Activated CD8-positive, alpha-beta memory T cell treated with anti-CD3 and anti-CD28 coated beads for 48 hours (primary cell): ENCODE measurements at regions not wholly inside any gene's neighbourhood (a gene's known extent, or its start where the extent isn't known, plus 50 kb on each side); places are given as distances from the start of the nearest gene placed in this dataset.

Source experiments
- DNase-seq, 3 experiments: peaks; one replicate each; pipeline ENCODE4 v3.0.0-alpha.2; 2020; ENCODE audit warnings: low read depth in 2 of 3, low spot score in 2 of 3

GRCh38 chr16:26649381-26650045 is 417.2 kb upstream of the C16orf82 start:
- DNase-seq = no peak

- no peak for DNase-seq
Measured at GRCh38 chr16:26651464-26651863, 415.3 kb upstream of the C16orf82 start.

- DNase-seq = no peak
Measured at GRCh38 chr16:26651884-26652283, 414.8 kb upstream of the C16orf82 start.

GRCh38 chr16:26658486-26658885 is 408.2 kb upstream of the C16orf82 start:
- no peak for DNase-seq

- no peak for DNase-seq
Measured at GRCh38 chr16:26658915-26659314, 407.8 kb upstream of the C16orf82 start.

GRCh38 chr16:26664086-26664485 is 402.6 kb upstream of the C16orf82 start:
- DNase-seq = no peak

- DNase-seq = no peak
Measured at GRCh38 chr16:26665166-26665939, 401.4 kb upstream of the C16orf82 start.

GRCh38 chr16:26666486-26666885 is 400.2 kb upstream of the C16orf82 start:
- no peak for DNase-seq

GRCh38 chr16:26667307-26667706 is 399.4 kb upstream of the C16orf82 start:
- DNase-seq = no peak

GRCh38 chr16:26668026-26668425 is 398.7 kb upstream of the C16orf82 start:
- no peak for DNase-seq

- peak in 1 of 3 experiments; percentile 23 for DNase-seq
Measured at GRCh38 chr16:26672206-26672605, 394.5 kb upstream of the C16orf82 start.

GRCh38 chr16:26673011-26673410 is 393.7 kb upstream of the C16orf82 start:
- no peak for DNase-seq

GRCh38 chr16:26680671-26681070 is 386.1 kb upstream of the C16orf82 start:
- no peak for DNase-seq

- no peak for DNase-seq
Measured at GRCh38 chr16:26688105-26688504, 378.6 kb upstream of the C16orf82 start.

GRCh38 chr16:26688699-26689098 is 378.0 kb upstream of the C16orf82 start:
- DNase-seq = no peak

- DNase-seq = no peak
Measured at GRCh38 chr16:26692658-26693057, 374.1 kb upstream of the C16orf82 start.

- DNase-seq = no peak
Measured at GRCh38 chr16:26697807-26698206, 368.9 kb upstream of the C16orf82 start.

- no peak for DNase-seq
Measured at GRCh38 chr16:26700250-26700649, 366.5 kb upstream of the C16orf82 start.

GRCh38 chr16:26701243-26701886 is 365.4 kb upstream of the C16orf82 start:
- no peak for DNase-seq

GRCh38 chr16:26705346-26705745 is 361.4 kb upstream of the C16orf82 start:
- DNase-seq = no peak

GRCh38 chr16:26708428-26708827 is 358.3 kb upstream of the C16orf82 start:
- no peak for DNase-seq

- DNase-seq = no peak
Measured at GRCh38 chr16:26709175-26709574, 357.6 kb upstream of the C16orf82 start.
